SHP77 treated with DMSO at 0.1 percent for 48 hours (cell line): ENCODE measurements at regions not wholly inside any gene's neighbourhood (a gene's known extent, or its start where the extent isn't known, plus 50 kb on each side); places are given as distances from the start of the nearest gene placed in this dataset.
"Not testable (repeated sequence)": the region's sequence is repeated elsewhere in the genome, so short reads cannot be mapped to it uniquely, and the experiment has no call there.

ENCODE experiments used
- DNase-seq: peaks from one replicate; lab custom pipeline; 2025; lab: John Stamatoyannopoulos, UW

DNA sequence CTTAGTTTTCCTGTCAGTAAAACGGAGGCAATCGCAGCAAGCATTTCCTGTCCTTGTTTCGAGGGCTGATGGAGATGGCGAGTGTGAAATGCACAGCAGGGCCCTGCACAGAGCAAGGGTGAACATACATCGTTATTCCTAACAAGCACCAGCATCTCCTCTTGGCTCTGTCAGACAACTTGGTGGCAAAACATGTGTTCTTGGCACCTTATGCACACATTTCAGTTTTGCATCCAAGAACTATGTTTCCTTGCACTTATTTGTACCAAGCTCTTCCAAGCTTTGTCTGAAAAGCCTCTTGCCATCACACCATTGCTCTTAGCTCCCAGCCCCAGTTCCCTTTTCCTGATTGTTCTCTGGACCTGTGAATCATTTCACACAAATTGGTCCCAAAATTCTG lies 132.9 kb upstream of the GRB10 start:
- no peak for DNase-seq

DNA sequence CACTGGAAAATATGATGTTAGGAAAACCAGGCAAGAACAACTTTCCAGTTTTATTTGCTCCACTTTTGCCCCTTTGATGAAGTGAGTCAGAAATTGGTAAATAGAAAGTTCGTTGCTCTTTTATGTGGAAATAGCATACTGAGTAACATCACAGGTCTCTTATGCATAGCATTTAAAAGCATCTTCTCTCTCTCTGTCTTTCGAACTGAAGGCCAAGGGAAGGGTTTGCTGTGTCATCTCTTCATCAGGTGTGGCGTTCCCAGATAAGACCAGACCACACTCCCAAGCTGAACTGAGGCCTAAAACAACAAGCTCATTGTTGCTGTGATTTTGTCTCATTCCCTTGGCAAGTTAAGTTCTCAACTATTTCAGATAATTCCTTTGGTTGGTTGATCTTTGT lies 131.8 kb upstream of the GRB10 start:
- no peak for DNase-seq

DNA sequence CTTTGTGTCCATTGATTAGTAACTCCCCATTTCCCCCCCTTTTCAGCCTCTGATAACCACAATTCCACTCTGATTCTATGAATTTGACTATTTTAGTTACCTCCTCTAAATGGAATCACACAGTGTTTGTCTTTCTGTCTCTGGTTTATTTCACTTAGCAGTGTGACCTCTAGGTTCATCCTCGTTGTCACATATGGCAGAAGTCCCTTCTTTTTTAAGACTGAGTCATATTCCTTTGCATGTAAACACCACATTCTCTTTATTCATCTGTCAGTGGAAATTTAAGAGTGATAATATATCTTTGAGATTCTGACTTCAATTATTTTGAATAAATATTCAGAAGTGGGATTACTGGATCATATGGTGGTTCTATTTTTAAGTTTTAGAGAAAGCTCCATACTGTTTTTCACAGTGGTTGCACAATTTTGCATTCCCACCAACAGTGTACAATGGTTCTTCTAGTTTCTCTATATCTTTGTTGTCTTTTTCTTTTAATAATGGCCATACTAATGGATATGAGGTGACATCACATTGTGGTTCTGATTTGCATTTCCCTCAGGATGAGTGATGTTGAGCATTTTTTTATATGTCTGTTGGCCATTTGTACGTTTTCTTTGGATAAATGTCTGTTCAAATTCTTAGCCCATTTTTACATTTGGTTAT lies 126.1 kb upstream of the GRB10 start:
- DNase-seq = no peak

DNA sequence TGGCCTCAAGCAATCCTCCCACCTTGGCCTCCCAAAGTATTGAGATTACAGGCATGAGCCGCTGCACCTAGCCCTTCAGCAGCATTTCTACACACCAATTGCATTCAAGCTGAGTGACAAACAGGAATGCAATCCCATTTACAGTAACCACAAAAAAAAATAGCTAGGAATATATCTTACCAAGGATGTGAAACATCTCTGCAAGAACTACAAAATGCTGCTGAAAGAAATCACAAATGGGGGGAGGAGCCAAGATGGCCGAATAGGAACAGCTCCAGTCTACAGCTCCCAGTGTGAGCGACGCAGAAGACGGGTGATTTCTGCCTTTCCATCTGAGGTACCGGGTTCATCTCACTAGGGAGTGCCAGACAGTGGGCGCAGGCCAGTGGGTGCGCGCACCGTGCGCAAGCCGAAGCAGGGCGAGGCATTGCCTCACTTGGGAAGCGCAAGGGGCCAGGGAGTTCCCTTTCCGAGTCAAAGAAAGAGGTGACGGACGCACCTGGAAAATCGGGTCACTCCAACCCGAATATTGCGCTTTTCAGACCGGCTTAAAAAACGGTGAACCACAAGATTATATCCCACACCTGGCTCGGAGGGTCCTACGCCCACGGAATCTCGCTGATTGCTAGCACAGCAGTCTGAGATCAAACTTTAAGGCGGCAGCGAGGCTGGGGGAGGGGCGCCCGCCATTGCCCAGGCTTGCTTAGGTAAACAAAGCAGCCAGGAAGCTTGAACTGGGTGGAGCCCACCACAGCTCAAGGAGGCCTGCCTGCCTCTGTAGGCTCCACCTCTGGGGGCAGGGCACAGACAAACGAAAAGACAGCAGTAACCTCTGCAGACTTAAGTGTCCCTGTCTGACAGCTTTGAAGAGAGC lies 116.1 kb upstream of the GRB10 start:
- DNase-seq = not testable (repeated sequence)

DNA sequence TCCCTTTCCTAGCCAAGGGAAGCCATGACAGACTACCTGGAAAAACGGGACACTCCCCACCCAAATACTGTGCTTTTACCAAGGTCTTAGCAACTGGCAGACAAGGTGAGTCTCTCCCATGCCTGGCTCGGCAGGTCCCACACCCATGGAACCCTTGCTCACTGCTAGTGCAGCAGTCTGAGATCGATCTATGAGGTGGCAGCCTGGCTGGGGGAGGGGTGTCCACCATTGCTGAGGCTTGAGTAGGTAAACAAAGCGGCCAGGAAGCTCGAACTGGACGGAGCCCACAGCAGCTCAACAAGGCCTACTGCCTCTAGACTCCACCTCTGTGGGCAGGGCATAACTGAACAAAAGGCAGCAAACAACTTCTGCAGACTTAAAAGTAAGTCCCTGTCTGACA lies 104.4 kb upstream of the GRB10 start:
- DNase-seq = not testable (repeated sequence)

DNA sequence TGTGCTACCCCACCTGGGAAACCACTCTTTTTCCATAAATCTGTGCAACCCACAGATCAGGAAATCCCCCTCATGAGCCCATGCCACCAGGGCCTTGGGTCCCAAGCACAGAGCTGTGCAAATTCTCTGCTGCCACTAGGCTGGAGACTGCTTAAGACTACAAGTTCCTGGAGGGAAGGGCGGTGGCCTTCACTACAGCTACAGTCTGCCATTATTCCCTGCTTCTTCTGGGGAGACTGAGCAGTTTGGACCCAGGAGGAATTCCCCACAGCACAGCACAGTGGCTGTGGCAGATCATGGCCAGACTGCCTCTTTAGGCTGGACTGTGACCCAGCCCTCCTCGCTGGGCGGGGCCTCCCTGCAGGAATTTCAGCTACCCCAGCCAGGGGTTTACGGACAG lies 89.7 kb upstream of the GRB10 start:
- DNase-seq = no peak

DNA sequence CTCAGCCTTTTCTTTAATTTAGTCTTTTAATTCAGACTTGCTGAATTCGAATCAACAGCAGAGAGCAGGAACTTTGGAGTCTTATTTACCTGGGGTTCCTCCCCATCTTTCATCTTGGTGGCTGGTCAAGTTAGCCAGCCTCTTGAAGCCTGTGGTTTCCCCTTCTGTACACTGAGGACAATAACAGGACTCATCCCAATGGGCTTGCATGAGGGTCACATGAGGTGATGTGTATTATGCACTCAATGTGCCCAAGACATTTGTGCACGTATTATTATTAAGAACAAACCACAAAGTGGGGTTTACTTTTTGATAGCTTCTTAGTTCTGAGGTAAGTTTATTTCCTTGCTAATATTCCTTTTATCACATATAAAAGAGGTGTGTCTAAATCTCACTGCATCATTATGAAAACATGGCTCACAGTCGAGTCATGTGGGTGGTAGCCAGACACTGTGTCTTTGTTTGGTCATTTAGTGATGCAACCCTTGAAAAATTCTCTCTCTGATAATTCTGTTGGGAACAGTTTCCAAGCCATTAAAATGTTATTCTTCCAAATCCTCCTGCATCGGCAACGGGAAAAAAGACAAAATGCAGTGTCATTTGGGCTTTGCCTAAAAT lies 86.5 kb upstream of the GRB10 start:
- DNase-seq = no peak

DNA sequence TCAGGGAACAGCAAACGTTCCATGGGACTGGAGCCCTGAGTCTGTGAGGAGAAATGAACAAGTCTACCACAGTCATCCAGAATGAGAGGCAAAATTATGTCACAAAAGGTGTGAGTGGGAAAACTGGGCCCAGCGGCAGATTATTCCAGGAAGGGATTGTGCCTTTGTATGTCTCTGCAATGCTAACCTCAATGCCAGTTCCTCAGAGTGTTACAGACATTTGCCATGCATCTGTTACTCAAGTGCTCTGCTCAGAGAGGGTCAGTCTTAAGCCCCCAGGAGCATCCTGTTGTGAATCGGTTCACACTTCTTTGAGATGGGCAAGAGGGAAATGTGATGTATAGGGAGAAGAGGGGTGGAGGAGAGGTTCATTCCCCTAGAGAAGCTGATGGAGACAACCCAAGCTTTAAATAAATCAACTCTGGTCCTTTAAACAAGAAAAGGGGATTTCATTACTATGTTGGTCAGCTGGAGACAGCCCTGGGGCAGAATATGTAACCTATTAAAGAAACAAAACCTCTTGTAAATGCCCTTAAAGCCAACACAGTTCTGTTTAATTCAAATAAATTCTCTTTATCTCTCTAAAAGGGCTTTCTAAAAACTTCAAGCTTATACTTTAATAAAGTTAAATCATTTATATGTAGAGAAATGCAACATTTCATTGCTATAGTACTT lies 85.9 kb upstream of the GRB10 start:
- DNase-seq = no peak

DNA sequence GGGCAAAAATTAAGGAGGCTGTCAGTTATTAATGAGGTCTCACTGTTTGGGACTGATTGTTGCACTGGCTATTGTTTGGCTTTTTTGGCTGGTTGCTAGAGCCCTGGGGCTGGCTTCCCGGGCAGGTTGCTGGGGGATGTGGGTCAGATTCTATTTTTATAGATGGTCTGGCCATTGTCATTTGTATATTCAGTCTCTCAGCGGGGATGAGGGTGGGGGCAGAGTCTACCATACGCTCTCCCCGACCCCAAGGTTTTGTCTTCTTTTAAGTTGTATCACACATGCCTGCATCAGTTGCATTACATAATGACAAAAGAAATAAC lies 84.3 kb upstream of the GRB10 start:
- no peak for DNase-seq

DNA sequence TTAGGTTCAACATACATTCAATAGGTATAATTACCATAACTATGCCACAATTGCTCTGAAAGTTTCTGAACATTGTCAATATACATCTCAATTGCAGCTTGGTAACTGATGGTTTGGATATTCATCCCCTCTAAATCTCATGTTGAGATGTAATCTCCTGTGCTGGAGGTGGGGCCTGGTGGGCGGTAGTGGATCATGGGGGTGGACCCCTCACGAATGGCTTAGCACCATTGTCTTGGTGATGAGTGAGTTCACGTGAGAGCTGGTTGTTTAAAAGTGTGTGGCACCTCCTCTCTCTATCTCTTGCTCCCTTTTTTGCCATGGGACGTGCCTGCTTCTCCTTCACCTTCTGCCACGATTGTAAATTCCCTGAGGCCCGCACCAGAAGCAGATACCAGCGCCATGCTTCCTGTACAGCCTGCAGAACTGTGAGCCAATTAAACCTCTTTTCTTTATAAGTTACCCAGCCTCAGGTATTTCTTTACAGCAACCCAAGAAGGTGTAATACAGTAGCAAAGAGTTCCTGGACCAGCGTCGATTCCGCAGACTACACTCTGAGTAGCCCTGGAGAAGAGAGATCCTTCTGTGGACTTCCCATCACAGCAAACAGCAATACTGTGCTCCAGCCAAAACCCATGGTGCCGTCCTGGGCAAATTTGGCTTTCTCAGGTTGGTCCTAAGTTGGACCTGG lies 83.8 kb upstream of the GRB10 start:
- DNase-seq = no peak

DNA sequence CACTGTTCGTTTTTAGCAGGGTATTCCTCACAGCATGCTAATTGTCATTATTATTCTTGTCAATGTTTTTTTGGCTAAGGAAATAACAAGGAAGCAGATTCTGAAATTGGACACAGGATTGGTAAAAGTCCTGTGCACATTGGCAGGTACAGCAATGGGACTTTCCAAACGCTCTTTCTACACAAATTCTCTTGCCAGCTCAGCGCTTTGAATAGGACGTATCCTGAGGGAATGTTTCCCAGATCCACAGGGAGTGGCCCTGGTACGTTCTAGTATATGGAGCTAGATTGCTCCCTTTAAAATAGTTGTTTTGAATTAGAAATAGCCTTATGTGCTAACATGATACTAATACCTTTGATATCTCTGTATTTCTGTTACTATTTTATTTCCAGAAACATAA lies 82.8 kb upstream of the GRB10 start:
- no peak for DNase-seq

DNA sequence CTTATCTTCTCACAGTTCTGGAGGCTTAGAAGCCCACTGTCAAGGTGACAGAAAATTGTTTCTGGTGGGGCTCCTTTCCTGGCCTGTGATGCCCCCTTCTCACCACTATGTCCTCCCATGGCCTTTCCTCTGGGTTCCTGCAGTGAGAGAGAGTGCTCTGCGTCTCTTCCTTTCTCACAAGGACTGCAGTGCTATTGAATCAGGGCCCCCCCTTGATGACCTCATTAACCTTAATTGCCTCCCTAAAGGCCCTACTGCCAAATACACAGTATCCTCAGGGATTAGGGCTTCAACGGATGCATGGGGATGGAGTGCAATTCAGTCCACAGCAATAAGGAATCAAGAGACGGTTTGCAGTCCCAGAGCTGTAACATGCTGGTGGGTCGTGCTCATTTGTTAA lies 82.0 kb upstream of the GRB10 start:
- no peak for DNase-seq

DNA sequence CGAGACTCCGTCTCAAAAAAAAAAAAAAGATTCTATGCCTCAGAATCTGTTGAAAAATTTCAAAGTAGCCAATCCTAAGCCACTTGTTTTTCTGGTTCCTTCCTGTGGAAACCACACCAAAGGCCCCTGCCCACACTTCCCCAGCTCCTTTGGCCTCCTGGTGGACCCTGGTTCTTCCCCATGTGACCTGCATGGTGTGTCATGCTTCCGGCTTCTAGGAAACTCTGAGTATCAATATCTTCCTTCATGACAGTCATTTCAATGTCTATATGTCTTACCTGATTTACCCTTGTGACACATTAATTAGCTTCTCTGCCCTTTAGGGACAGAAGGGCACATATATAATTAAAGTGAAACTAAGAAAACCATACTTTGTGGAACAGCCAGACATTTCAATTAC lies 80.4 kb upstream of the GRB10 start:
- DNase-seq = no peak

DNA sequence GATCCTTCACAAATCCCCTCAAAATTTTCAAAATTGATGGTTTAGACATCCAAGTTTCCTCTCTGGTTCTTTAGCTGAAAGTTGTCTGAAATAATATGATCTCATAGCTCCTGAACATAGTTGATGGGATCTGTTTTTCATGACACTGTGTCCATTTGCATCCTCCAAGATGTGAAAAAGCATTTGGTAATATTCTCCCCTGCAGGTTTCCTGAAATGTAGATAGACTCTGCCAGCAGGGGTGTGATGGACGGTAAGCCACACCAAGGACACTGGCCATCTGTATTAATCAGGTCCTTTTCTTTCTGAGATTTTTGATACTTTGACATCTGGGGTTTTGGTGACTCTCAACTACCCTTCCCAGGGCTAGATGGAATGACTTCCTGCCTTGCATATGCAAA lies 79.6 kb upstream of the GRB10 start:
- no peak for DNase-seq

DNA sequence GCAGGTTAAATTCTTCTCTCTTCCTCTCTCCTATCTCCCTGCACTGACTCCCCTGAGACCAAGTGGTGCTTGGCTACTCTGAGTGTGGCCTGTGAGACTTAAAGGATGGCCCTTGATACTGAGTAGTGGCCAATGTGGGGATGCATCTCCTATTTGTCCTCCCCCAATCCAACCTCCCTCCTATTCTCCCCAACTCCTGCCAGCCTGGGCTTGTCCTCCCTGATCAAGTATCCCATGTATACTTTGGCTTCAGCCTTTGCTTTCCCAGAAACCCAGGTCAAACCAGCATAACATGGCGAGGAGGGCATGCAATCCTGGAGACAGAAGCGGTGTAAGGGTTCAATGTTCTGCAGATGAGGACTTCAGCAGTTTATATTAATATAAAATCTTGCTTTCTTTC lies 77.9 kb upstream of the GRB10 start:
- no peak for DNase-seq

DNA sequence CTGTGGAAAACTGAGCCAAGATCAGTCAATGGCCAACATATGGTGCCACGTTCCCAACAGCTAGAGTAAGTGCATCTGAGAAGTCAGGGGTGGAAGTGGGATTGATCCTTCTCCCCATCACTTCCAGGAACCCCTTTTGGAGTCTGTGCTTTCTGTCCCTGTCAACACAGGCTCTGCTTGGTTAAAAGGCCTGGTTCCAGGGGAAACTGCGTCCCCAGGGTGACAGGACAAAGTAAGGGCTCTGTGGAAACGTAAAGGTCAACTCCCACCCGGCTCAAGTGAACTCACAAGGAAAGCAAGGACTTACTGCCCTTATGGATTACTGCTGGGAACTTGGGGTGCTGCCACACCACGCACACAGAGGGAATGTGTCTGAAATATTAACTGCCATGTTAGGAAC lies 77.5 kb upstream of the GRB10 start:
- DNase-seq = no peak

DNA sequence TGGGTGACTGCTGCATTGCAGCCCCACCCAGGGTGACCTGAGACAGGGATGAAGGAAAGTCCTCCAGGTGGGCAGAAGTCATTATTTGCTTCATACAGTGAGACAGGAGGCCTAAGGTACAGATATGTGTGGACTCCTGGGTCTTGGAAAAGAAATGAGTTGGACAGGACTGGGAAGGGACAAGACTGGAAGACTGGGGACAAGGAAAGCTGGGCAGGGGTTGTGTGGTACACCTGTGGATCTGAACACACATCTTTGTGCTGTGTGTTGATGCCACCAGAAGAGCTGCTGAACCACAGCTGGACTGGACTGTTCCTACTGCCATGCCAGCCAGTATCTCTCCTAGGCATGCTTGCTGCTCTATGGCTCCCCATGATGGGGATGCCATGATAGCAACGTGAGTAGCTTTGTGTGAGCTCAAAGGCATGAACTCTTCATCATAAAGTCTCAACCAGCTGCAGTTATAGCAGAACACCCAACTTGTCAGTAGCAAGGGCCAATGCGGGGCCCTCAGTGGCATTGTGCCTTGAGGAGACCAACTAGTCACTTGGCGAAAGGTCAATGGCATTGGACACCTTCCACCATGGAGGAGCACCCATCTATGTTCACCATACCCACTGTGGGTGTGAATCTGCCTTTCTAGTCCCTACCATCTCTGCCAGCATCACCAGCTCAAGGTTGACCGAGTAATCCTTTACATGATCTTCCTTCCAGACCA lies 76.0 kb upstream of the GRB10 start:
- no peak for DNase-seq

DNA sequence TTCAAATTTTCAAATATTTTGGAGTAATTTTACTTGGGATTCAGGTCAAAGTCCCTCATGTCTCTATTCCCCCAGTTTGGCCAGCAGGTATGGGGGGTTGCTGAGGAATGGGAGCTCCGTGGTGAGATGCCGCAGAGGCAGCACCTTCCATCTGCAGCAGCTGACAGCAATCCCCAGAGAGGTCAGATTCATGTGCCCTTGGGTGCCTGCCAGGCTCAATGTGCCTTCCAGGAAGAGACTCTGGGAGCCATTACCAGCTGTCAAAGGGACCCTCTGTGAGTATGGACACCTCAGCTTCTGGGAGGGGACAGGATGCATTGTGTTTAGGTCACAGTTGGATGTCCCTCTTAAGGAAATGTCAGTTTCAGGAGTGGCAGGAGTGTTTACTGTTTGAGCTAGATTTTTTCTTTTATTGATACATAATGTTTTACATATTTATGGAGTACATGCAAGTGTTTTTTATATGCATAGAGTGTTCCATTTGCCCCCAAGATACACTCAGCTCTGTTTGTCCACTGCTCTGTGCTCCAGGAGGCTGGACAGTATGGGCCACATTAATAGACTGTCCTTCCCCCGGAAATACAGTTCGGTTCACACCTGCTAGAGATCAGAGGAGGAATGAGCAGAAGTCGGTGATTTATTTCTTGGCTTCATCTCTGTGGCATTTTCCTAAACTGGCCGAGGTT lies 75.3 kb upstream of the GRB10 start:
- peak; percentile 81 for DNase-seq

DNA sequence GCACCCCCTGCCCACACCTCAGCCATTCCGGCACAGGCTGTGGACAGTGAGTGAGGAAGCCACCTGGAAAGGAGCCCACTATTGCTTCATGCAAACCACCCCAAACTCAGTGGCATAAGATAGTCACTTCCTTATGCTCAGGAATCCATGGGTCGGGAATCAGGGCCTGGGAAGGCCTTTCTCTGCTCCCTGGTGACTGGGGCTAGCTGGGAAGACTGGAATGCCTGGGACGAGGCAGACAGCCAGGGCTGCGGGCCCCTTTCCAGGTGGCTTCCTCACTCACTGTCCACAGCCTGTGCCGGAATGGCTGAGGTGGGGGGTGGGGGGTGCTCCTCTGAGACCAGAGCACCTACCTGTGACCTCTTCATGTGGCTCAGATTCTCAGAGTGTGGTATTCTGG lies 74.1 kb upstream of the GRB10 start:
- no peak for DNase-seq

DNA sequence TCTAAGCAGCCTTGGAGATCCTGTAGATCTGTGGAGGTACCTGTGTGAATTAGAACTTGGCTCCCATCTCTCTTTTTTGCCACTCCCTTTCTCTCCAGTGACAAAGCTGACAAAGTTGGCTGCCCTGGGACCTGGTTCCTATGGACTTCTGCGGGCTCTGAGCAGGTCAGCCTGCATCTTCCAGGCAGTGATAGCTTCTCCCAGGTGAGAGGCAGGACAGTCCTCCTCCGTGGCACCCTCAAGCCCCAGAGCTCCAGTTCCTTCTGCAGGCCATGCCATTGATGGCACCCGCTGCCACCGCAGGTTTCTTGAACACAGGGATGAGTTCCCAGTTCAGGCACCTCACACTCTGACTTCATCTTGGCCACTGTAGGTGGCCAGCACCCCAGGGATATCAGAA lies 73.5 kb upstream of the GRB10 start:
- no peak for DNase-seq

DNA sequence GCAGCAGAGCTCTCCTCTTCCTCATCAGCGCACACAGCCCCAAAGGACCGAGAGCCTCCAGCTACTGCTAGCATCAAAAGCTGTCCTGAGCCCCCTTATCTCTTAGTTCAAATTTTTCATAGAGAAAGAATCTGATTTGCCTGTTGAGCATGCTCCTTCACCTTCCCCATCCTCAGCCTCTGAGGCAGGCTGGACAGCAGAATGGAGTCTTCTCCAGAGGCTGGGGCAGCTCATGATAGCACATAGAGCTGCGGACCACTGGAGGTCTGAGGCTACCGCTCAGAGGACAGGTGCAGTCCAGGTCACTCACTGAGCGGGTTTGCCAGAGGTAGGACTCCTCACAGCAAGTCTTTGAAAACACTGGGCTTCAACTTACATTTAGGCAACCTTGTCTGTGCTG lies 72.8 kb upstream of the GRB10 start:
- no peak for DNase-seq
